ENCODE measurements at regions not wholly inside any gene's neighbourhood (a gene's known extent, or its start where the extent isn't known, plus 50 kb on each side); places are given as distances from the start of the nearest gene placed in this dataset.

- no peak for DNase-seq (ENCODE audit: low read depth)
- no peak overlapping the region for H3K4me3 ChIP-seq (ENCODE audit: low read depth, low read length)
- TF ChIP-seq, protein P1, sequence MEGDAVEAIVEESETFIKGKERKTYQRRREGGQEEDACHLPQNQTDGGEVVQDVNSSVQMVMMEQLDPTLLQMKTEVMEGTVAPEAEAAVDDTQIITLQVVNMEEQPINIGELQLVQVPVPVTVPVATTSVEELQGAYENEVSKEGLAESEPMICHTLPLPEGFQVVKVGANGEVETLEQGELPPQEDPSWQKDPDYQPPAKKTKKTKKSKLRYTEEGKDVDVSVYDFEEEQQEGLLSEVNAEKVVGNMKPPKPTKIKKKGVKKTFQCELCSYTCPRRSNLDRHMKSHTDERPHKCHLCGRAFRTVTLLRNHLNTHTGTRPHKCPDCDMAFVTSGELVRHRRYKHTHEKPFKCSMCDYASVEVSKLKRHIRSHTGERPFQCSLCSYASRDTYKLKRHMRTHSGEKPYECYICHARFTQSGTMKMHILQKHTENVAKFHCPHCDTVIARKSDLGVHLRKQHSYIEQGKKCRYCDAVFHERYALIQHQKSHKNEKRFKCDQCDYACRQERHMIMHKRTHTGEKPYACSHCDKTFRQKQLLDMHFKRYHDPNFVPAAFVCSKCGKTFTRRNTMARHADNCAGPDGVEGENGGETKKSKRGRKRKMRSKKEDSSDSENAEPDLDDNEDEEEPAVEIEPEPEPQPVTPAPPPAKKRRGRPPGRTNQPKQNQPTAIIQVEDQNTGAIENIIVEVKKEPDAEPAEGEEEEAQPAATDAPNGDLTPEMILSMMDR (IDR thresholded peaks at IDR 0.05; ENCODE audit: insufficient read depth, low read length), result no peak
Observed at GRCh38 chr2:11977766-11978524, 231.5 kb downstream of the LPIN1 start.

- TF ChIP-seq, protein P1 (IDR thresholded peaks at IDR 0.05; ENCODE audit: insufficient read depth, low read length), result no peak
- H3K4me3 ChIP-seq (ENCODE audit: low read depth, low read length), result no peak overlapping the region
- DNase-seq (ENCODE audit: low read depth), result no peak
Observed at GRCh38 chr2:11980809-11981208, 234.4 kb downstream of the LPIN1 start.

DNA sequence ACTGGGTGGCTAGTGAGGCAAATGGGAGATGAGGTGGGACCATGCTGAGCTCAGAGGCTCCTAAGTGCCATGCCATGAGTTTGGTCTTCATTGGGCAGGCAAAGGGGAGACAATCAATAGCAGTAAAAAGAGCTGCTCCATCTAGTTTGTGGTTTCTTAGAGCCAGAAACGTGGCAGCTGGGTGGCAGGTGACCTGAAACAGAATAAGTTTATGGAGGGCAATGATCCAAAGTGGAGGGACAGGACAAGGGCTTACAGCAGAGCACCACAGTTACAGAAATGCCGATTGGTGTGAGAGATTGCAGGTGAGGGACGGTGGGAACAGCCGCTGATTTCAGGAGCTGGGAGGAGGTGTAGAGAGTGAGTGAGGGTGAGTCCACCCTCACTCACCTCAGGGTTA lies 237.0 kb downstream of the LPIN1 start:
- no peak overlapping the region for H3K4me3 ChIP-seq (ENCODE audit: low read depth, low read length)
- DNase-seq (ENCODE audit: low read depth), result no peak
- TF ChIP-seq, protein P1 (IDR thresholded peaks at IDR 0.05; ENCODE audit: insufficient read depth, low read length), result no peak

GRCh38 chr2:11983870-11984269 lies 237.4 kb downstream of the LPIN1 start:
- DNase-seq (ENCODE audit: low read depth), result no peak
- H3K4me3 ChIP-seq (ENCODE audit: low read depth, low read length), result no peak overlapping the region
- TF ChIP-seq, protein P1 (IDR thresholded peaks at IDR 0.05; ENCODE audit: insufficient read depth, low read length), result no peak

GRCh38 chr2:11984316-11985158 lies 238.1 kb downstream of the LPIN1 start:
- TF ChIP-seq, protein P1 (IDR thresholded peaks at IDR 0.05; ENCODE audit: insufficient read depth, low read length), result no peak
- no peak overlapping the region for H3K4me3 ChIP-seq (ENCODE audit: low read depth, low read length)
- DNase-seq (ENCODE audit: low read depth), result no peak

DNA sequence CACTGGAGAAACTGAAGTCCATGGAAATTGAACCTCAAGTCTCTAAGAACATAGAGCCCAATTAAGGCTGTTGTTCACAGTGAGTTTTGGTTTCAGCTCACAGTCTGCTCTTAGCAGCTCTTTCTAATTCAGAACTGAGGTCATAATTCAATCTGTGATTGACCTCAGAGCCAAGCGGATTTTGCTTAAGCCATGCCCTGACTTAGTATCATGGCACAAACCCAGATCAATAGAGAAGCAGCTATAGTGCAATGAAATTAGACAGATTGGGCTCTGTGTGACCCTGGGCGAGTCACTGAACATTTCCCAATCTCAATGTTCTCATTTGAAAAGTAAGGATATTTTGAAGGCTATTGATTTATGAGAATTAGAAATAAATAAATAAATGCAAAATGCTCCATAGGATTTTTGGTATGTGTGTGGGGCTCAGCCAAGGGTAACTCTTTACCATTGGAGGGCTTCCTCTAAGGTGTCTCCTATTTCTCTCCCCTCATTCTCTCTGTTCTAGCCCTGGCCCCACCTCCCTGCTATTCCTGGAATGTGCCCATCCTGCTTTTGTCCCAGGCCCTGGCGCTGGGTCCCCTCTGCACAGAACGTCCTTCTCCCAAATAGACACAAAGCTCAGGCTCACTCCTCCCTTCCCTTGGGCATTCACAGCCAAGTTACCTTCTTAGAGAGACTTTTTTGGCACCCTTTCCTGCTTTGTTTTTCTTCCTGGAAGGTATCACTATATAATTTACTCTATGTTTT lies 239.6 kb downstream of the LPIN1 start:
- no peak for DNase-seq (ENCODE audit: low read depth)
- TF ChIP-seq, protein P1 (IDR thresholded peaks at IDR 0.05; ENCODE audit: insufficient read depth, low read length), result no peak

More for the DNA sequence above, 239.6 kb downstream of the LPIN1 start:
- no peak overlapping the region for H3K4me3 ChIP-seq (ENCODE audit: low read depth, low read length)
